MCF 10A (cell line): ENCODE measurements at regions not wholly inside any gene's neighbourhood (a gene's known extent, or its start where the extent isn't known, plus 50 kb on each side); places are given as distances from the start of the nearest gene placed in this dataset.
A peak's percentile ranks its signal among the peaks of the same experiment; 100 is the strongest.

Experiments
- BruUV-seq: library from RNA; stranded (reverse); fragments of 400-500 nt; replicated peaks from 2 replicates; lab custom pipeline; 2021; lab: Mats Ljungman, UMichigan
- CTCF ChIA-PET: fragments of 300-600 bp; sonication (Branson Sonifier 250); formaldehyde crosslinking; extraction: SDS; loops from one replicate; lab custom pipeline; 2021; ENCODE audit warnings: antibody characterized with exemption, inconsistent platforms; lab: Yijun Ruan, JAX
- POLR2A ChIA-PET: fragments of 300-600, 350-650 bp; sonication (Branson Sonifier 250); formaldehyde crosslinking; extraction: SDS; loops from one replicate; lab custom pipeline; 2020; ENCODE audit warnings: antibody characterized with exemption, inconsistent platforms; lab: Yijun Ruan, JAX
- DNase-seq: peaks from one replicate; pipeline ENCODE4 v3.0.0-alpha.2; 2018; ENCODE audit not compliant: unreplicated experiment
- H3K27ac Mint-ChIP-seq: one replicate; pipeline ENCODE4 v1.8.0; 2022; ENCODE audit warnings: mild to moderate bottlenecking, low read depth, mixed read lengths; ENCODE audit not compliant: unreplicated experiment
- H3K27me3 Mint-ChIP-seq: one replicate; pipeline ENCODE4 v1.8.0; 2022; ENCODE audit warnings: mixed read lengths; ENCODE audit not compliant: insufficient read depth, unreplicated experiment
- H3K36me3 Mint-ChIP-seq: one replicate; pipeline ENCODE4 v1.8.0; 2022; ENCODE audit warnings: mild to moderate bottlenecking, moderate library complexity, mixed read lengths; ENCODE audit not compliant: insufficient read depth, unreplicated experiment
- H3K4me1 Mint-ChIP-seq: one replicate; pipeline ENCODE4 v1.8.0; 2022; ENCODE audit warnings: mixed read lengths; ENCODE audit not compliant: insufficient read depth, unreplicated experiment
- H3K4me3 Mint-ChIP-seq: one replicate; pipeline ENCODE4 v1.8.0; 2022; ENCODE audit warnings: mild to moderate bottlenecking, moderate library complexity, mixed read lengths; ENCODE audit not compliant: unreplicated experiment
- H3K9me3 Mint-ChIP-seq: one replicate; pipeline ENCODE4 v1.8.0; 2022; ENCODE audit warnings: mixed read lengths; ENCODE audit not compliant: unreplicated experiment
- CTCF ChIP-seq: fragments of 200-600 bp; IDR thresholded peaks from one replicate; pipeline ENCODE4 v1.8.0; 2022; ENCODE audit warnings: antibody characterized with exemption, mild to moderate bottlenecking; ENCODE audit not compliant: unreplicated experiment
- intact Hi-C: fragments of 100-400 bp; cut with micrococcal nuclease; formaldehyde crosslinking; loops from 2 replicates; pipeline ENCODE4 v1.14.1; 2022

- no peak for TF ChIP-seq CTCF
- no TSS peak for BruUV-seq
- ChIA-PET CTCF (interaction anchor here (0.6 to 0.7 kb wide), 2 partner anchors 9 to 1936 kb away, joined by 3 read pairs; no protein-coding TSS in a partner anchor), POLR2A (interaction anchor here (0.8 kb wide), 1 partner anchor 10 kb away, joined by 3 read pairs; no protein-coding TSS in a partner anchor)
- H3K27ac Mint-ChIP-seq, result no peak overlapping the region
- no peaks in the 10 kb centered on the region for H3K9me3 Mint-ChIP-seq
- intact Hi-C loops, result no loop called here
- no peaks in the 10 kb centered on the region for H3K4me1 Mint-ChIP-seq
- no peak overlapping the region for H3K4me3 Mint-ChIP-seq
- no peak for DNase-seq
- no peaks in the 10 kb centered on the region for H3K27me3 Mint-ChIP-seq
- peaks cover 5% of the 10 kb centered on the region for H3K36me3 Mint-ChIP-seq
These were observed 59.3 kb upstream of the TMPO start for GRCh38 chr12:98456041-98456440.

- H3K27ac Mint-ChIP-seq, result no peak overlapping the region
- no peaks in the 10 kb centered on the region for H3K27me3 Mint-ChIP-seq
- peak overlapping the region; percentile 16 for H3K4me3 Mint-ChIP-seq
- ChIA-PET POLR2A (no interaction called here), CTCF (interaction anchor here (0.6 to 0.7 kb wide), 3 partner anchors 8 to 1937 kb away, joined by 3 to 4 read pairs (median 3); no protein-coding TSS in a partner anchor)
- no TSS peak for BruUV-seq
- peaks cover 5% of the 10 kb centered on the region for H3K36me3 Mint-ChIP-seq
- intact Hi-C loops, result no loop called here
- H3K9me3 Mint-ChIP-seq, result no peaks in the 10 kb centered on the region
- no peak for DNase-seq
- H3K4me1 Mint-ChIP-seq, result no peaks in the 10 kb centered on the region
- TF ChIP-seq CTCF, result no peak
These were observed 58.5 kb upstream of the TMPO start for GRCh38 chr12:98456576-98457573.

GRCh38 chr12:98464190-98464589 is 51.2 kb upstream of the TMPO start:
- intact Hi-C loops, result no loop called here
- no peaks in the 10 kb centered on the region for H3K9me3 Mint-ChIP-seq
- CTCF ChIA-PET, result interaction anchor here (0.8 to 2.4 kb wide), 2 partner anchors 11 to 27 kb away, joined by 3 to 10 read pairs; no protein-coding TSS in a partner anchor
- no TSS peak for BruUV-seq
- no peak for TF ChIP-seq CTCF
- no peaks in the 10 kb centered on the region for H3K27me3 Mint-ChIP-seq
- peaks cover 16% of the 10 kb centered on the region for H3K4me1 Mint-ChIP-seq
- no peak overlapping the region for H3K27ac Mint-ChIP-seq
- no peak overlapping the region for H3K4me3 Mint-ChIP-seq
- POLR2A ChIA-PET, result interaction anchor here (0.5 to 1.8 kb wide), 4 partner anchors 9 to 67 kb away, joined by 3 to 6 read pairs (median 4); no protein-coding TSS in a partner anchor
- H3K36me3 Mint-ChIP-seq, result no peaks in the 10 kb centered on the region
- DNase-seq, result peak; percentile 84

- H3K27me3 Mint-ChIP-seq, result no peaks in the 10 kb centered on the region
- no peaks in the 10 kb centered on the region for H3K36me3 Mint-ChIP-seq
- CTCF ChIA-PET, result interaction anchor here (0.6 to 2.4 kb wide), 3 partner anchors 8 to 26 kb away, joined by 3 to 10 read pairs (median 5); no protein-coding TSS in a partner anchor
- no peaks in the 10 kb centered on the region for H3K9me3 Mint-ChIP-seq
- DNase-seq, result no peak
- POLR2A ChIA-PET, result interaction anchor here (0.6 kb wide), 1 partner anchor 213 kb away, joined by 3 read pairs; no protein-coding TSS in a partner anchor
- H3K27ac Mint-ChIP-seq, result no peak overlapping the region
- no peak overlapping the region for H3K4me3 Mint-ChIP-seq
- no TSS peak for BruUV-seq
- intact Hi-C loops, result no loop called here
- H3K4me1 Mint-ChIP-seq, result peaks cover 21% of the 10 kb centered on the region
- no peak for TF ChIP-seq CTCF
These were observed 49.9 kb upstream of the TMPO start for GRCh38 chr12:98465505-98465904.
